HG03135 (cell line): ENCODE measurements at regions not wholly inside any gene's neighbourhood (a gene's known extent, or its start where the extent isn't known, plus 50 kb on each side); places are given as distances from the start of the nearest gene placed in this dataset.
"Not testable (repeated sequence)": the region's sequence is repeated elsewhere in the genome, so short reads cannot be mapped to it uniquely, and the experiment has no call there.

Experiments used
- ATAC-seq: cut with Tn5 transposase; IDR thresholded peaks from one replicate; pipeline ENCODE4 v1.9.1; 2021; ENCODE audit warnings: mild to moderate bottlenecking, moderate library complexity; ENCODE audit not compliant: unreplicated experiment

DNA sequence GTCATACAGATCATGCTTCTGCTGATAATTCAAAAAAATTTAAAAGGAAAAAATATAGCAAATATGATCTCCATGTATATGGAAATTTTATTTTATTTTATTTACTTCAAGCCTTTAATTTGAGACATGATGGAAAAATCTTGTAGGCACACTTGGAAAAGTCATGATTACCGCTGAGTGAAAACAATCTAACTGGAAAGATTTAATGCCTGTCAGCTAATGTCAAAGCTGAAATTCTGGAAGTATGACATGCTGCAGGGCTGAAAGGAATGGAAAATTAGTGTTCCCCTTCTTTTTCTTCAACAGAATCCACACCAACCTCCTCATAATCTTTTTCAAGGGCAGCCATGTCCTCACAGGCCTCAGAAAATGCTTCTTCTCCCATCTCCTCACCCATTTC lies 58.2 kb downstream of the RPRM start:
- ATAC-seq, result no peak

DNA sequence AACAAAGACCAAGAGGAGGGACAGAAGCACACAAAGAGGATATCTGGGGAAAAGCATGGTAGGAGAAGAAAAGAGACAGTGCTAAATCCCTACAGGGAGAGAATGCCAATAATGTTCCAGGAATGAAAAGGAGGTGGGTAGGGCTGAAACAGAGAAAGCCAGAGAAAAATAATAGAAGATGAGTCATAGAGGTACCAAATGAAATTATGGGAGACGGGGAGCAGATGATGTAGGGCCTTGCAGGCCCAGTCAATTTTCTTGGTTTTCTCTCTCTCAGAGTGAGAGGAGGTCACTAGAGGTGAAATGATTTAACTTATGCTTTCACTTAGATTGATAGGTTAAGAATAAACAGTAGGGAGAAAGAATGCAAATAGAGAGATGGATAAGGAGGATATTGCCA lies 61.5 kb downstream of the RPRM start:
- ATAC-seq, result no peak

DNA sequence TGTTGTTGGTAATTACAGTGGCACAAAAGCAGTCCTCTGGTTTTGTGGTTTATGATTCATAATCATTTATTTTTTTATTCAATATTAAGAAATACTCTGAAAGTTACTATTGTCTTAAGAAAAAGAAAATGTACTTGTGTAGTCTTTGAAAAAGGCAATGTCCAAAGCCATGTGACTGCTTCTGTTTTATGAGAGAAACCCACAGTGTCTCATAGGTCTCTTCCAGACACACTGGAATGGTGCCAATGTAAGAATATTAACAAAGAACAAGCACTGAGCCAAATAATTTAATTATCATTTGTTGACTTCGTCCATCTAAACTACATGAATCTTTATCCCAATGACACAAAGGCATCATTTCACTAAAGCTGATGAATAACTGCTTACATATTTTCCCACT lies 62.5 kb downstream of the RPRM start:
- no peak for ATAC-seq

DNA sequence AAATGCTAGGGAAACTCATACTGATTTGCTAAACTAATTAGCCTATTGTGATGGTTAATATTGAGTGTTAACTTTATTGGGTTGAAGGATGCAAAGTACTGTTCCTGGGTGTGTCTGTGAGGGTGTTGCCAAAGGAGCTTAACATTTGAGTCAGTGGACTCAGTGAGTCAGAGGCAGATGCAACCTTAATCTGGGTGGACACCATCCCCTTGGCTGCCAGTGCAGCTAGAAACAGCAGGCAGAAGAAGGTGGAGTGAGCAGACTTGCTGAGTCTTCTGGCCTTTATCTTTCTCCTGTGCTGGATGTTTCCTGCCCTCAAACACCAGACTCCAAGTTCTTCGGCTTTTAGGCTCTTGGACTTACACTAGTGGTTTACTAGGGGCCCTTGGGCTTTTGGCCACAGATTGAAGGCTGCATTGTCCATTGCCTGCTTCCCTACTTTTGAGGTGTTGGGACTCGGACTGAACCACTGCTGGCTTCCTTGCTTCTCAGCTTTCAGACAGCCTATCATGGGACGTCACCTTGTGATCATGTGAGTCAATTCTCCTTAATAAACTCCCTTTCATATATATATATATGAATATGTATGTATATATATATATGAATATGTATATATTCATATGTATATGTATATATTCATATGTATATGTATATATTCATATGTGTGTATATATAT lies 69.7 kb downstream of the RPRM start:
- no peak for ATAC-seq

DNA sequence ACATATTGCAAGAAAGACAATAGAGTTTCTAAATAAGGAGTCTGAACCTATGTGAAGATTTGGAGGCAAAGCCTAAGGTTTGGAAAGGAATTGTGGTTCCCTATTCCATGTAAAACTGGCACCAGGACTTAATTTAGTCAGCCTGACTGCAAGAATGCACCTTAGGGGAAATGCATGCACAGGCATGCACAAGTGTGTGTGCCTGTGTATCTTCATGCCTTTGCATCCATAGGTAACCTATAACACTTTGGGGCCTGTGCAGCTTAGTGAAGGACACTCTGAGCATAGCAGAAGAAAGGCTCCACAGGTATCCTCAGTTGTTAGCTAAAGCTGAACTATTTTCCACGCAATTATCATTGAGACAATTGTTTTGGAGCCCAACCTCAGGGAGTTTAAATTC lies 73.4 kb downstream of the RPRM start:
- no peak for ATAC-seq

DNA sequence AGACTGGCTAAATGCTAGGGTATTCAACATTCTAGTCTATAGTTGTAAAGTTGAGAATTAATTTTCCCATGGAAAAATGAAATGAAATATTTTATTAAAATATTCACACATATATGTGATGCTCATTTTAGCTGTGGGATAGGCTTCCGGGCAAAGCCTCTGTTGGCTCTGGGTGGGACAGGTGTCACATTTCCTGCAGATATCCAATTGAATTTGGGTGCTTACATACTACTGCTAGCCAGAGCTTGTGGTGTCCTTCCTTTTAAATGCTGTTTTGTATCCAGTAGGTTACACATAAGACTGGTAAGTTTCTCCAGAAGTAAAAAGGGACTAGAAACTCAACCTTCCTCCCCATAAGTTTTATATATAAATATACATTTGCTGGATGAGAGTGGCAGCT lies 73.8 kb downstream of the RPRM start:
- no peak for ATAC-seq

DNA sequence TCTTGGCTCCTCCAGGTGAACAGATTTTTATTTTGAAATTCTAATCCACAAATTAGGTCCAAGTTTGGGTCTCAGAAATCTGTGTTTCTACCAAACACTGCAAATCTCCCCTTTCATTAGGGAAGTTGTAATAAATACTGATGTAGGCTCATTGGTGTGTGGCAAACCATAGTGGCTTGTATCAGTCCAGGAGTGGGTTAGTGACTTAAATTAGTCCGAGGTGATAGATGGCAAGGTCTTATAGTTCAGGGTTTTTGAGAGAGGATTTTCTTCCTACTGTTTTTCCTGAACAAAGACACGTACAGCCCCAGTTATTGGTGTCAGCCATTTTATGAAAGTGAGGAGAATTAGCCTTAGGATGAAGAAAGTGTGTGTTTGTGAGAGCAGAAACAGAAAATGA lies 74.6 kb downstream of the RPRM start:
- no peak for ATAC-seq

DNA sequence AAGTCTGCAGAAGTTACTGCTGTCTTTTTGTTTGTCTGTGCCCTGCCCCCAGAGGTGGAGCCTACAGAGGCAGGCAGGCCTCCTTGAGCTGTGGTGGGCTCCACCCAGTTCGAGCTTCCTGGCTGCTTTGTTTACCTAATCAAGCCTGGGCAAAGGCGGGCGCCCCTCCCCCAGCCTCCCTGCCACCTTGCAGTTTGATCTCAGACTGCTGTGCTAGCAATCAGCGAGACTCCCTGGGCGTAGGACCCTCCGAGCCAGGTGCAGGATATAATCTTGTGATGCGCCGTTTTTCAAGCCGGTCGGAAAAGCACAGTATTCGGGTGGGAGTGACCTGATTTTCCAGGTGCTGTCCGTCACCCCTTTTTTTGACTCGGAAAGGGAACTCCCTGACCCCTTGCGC lies 75.2 kb downstream of the RPRM start:
- ATAC-seq, result not testable (repeated sequence)

DNA sequence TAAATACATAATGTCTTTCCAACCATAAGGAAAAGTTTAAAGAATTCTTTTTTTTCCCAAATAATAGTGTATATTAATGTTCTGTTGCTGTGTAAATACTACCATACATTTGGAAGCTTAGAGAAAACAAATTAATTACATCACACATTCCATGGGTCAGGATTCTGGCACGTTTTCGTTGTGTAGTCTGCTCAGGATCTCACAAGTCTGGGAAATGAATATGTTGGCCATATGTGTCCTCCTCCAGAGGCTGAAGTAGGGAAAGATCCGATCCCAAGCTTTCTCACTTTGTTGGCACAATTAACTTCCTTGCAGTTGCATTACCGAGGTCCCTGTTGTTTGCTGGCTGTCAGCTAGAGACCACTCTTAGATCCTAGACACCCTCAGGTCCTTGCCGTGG lies 83.9 kb downstream of the RPRM start:
- no peak for ATAC-seq

DNA sequence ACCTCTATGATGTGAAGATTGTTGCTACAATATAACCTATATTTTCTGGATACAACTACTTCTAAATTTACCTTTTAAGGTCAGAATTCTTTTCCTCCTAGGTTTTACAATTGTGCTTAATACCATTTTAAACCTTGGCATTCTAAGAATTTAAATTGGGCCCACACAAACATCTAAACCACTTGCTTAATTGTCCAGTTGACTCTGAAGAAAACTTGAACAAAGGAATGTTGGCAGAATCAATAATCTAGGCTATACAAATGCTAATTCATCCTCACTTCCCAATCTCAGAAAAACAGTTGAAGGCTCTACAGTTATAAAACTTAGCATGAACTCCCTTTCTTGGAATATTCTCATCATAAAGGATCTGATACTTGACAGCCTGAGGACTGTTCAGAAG lies 84.3 kb downstream of the RPRM start:
- no peak for ATAC-seq

DNA sequence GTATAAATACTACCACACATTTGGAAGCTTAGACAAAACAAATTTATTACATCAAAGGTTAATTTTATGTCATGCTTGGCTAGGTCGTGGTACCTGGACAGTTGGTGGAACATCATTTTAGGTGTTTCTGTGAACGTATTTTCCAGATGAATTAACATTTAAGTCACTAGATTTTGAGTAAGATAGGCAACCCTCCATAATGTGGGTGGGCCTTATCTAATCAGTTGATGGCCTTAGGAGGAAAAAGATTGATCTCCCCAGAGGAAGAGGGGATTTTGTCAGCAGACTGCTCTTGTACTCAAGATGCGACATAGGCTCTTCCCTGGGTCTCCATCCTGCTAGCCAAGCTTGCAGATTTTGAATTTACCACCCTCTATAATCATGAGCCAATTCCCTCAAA lies 85.0 kb downstream of the RPRM start:
- ATAC-seq, result no peak

DNA sequence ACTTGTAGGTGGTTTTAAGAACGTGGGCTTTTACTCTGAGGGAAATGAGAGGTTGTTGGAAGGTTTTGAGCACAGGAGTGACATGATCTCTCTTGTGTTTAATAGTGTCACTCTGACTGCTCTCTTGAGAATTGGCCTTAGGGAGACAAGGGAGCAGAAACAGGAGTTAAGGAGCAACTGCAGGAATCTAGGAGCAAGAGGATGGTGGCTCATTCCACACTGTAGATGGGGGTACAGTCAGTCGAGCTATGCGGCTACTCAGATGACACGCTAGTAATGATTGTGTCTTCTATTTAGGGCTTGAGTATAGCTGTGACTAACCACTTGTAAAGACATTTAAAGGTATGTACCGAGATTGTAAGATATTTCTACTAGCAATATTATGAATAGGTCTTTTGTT lies 87.4 kb downstream of the RPRM start:
- ATAC-seq, result no peak

DNA sequence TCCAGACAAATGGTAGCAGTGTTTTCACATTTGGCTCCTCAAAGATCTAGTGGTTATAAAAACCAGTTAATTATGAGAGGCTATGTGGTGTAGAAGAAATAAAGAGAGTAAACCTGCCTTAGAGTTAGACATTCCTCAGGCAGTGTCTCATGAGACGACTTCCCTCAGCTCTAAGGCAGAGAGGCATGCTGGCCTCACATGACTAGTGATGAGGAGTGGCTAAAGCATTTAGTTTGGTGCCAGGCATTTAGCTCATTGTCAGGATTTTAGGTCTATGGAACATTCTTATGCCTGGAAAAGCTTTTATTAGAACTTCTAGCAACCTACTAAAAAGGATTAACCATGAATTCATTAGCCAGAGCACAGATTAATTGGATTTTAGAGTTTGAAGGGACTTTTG lies 90.3 kb downstream of the RPRM start:
- ATAC-seq, result no peak

DNA sequence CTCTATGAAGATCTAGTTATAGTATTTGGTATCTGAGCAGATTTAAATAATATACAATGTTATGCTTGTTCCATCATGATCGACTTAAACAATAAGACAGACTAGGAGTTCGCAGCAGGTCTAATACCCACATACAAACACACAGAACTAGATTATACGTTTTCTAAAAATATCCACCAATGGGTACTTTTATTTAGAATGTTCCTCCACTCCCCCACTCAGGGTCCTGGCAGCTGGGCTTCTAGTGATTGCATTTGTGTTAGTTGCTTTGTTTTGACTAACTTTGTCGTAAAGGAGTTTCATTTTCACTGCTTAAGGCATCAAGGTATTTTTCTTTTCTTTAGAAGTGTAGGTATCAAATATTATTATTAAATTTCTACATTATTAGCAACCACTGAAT lies 91.4 kb downstream of the RPRM start:
- ATAC-seq, result no peak

DNA sequence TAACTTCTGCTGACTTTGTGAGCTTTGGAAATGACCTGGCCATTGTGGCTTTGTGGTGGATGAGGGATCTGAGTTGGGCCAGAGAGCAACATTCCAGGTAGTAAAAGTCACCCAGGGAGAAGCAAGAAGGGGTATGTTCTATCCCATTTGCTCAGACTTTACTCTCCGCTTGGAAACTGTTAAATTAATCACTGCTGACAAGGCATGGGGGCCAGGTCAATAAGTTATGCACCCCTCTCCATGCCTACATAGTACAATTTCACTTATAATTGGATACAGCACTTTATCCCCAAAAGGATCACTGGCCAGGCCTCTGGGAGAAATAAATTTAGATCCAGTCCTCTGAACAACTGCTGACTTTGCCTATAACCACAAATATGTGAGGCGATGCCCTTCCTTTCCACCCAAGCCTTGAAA lies 92.1 kb downstream of the RPRM start:
- ATAC-seq, result no peak

DNA sequence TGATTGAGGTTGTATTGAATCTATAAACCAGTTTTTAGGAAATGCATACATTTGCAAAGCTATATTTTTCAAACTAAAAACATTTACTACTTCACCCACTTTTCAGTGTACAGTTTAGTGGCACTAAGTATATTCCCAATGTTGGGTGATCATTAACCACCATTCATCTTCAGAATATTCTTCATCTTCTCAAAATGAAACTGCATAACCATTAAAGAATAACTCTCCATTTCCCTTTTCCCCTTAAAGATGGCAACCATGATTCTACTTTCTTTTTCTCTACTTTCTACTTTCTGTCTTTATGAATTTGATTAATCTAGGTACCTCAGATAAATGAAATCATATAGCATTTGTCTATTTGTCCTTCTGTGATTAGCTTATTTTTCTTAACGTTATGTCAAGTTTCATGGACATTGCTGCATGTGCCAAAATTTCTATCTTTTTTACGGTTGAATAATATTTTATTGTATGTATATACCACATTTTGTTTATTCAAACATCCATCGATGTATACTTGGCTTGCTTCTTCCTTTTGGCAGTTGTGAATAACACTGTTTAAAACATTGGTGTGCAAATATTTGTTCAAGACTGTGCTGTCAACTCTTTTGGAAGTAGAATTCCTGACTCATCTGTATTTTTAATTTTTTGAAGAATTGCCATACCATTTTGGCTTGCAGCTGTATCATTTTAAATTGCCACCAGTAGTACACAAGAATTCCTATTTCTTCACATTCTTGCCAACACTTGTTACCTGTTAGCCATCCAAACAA lies 104.9 kb downstream of the RPRM start:
- no peak for ATAC-seq

DNA sequence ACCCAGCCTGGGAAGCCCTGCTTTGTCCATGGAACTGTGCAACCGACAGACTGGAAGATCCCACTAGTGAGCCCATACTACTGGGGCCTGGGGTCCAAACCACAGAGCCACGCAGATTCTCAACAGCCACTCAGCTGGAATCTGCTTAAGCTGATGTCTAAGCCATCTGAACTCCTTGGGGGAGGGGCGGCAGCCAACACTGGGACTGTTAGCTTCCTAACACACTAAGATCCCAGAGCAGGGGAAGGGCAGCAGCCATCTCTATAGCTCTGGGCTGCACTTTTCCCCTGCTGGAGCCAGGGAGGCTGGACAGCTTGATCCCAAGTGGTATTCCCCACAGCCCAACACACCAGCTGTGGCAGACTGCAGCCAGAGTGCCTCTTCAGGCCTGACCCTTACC lies 118.3 kb downstream of the RPRM start:
- no peak for ATAC-seq

DNA sequence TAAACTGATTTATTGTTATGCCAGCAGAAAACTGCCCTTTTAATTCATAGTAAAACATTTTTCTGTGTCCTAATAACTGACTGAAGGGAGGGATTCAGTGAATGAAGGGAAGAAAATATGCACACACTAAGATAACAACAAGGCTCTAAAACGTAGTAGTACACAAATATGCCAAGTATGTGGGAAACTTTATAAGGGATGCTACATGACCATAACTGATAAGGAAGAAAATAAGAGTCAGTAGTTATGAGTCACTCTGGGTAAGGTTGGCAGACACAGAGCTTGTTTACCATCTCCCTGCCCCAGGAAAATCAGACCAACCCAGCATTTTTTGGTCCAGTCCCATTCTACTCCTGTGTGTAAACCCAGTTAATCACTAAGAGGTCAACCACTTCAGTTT lies 124.2 kb downstream of the RPRM start:
- ATAC-seq, result no peak

DNA sequence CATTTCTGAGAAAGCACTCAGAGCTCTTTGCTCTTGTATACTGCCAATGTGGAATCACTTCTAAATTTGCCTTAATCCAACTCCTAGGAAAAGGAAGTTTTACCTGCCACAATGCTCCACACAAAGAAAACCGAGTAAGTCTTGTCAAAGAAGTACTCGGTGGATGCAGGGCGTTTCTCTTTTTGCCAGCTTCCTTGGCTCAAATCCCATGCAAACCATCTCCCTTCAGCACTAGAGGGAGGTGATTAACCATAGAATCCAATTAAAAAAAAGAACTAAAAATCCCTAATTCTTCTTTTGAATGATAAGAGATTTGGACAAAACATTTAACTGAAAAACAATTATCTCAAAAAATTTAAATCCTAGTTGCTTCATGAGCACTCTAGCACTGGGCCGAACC lies 129.0 kb downstream of the RPRM start:
- no peak for ATAC-seq

DNA sequence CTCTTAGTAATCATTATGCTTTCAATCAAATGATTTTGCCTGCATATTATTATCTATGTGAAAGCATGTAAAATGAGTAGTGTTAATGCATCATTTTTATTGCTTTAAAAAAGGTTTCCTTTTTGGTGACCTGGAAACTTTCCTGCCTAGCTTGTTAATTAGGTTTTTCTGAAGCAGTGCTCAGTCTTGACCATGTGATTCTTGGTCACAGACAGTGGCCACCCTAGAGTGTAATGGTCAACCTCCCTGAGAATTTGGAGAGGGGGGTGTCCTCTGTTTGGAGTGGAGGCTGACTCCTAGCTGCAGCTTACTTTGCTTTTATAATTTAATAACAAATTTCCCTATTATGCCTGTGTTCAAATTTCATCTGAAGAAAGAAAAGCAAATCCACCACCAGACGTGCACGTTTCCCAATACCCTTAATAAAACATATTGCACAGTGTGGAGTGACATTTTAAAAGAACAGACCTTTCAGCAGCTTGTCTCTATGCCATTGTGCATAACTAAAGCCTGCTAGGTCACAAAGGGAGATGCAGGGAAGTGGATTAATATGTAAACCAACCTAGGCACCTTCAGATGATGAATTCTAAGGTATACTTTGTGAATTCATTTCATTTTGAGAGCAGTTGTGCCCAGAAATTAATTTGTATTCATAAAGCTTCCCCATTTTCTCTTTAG lies 130.6 kb downstream of the RPRM start:
- no peak for ATAC-seq

DNA sequence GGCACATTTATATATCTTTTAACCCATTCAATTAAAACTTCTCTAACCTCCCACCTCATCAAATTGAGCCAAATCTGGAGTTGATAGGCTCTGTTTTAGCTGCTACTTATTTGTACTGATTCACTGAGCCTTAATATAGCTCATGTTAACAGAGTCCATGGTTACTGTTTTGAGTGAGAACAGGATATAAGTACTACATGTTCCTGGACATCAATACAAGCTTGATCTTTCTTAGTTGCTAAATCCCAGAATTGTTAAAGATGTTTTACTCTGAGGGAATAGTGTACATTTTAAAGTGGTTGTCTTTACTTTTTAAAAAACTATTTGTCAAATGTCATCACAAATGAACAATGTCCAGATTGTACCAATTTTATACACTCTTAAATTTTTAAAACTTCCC lies 157.7 kb downstream of the RPRM start:
- no peak for ATAC-seq

DNA sequence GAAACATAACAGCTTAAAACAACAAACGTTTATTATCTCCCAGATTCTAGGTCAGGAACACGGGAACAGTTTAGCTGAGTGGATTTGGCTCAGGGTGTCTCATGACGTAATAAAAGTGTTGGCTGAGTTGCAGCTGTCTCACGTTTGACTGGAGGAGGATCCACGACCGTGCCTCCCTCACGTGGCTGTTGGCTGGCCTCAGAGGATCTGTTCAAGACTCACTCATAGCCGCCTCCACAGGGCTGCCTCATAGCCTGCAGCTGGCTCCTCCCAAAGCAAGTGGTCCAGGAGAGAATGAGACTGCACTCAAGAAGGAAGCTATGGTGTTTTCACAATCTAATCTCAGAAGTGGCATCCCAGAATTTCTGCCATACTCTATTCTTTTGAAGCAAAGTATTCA lies 167.1 kb downstream of the RPRM start:
- no peak for ATAC-seq
